ENCODE measurements at regions not wholly inside any gene's neighbourhood (a gene's known extent, or its start where the extent isn't known, plus 50 kb on each side); places are given as distances from the start of the nearest gene placed in this dataset.

- H3K4me3 ChIP-seq (ENCODE audit: low read depth, poor library complexity, severe bottlenecking) = no peak overlapping the region
- intact Hi-C loops (cut with DNase I; ENCODE audit: low total_unique reads) = no loop called here
- TF ChIP-seq POLR2A (IDR thresholded peaks at IDR 0.05) (no peak), CTCF (IDR thresholded peaks at IDR 0.05) (no peak)
- WGBS, 2 donors = 55 to 76% methylated on average over 3 of the region's 3 CpGs
- no peak for DNase-seq (ENCODE audit: low spot score in 2 of 2)
Observed at GRCh38 chrX:67480789-67481188, 63.0 kb upstream of the AR start.
